LHCN-M2 (cell line): ENCODE measurements at regions not wholly inside any gene's neighbourhood (a gene's known extent, or its start where the extent isn't known, plus 50 kb on each side); places are given as distances from the start of the nearest gene placed in this dataset.
A peak's percentile ranks its signal among the peaks of the same experiment; 100 is the strongest.

Experiments
- DNase-seq: peaks from one replicate; pipeline ENCODE4 v3.0.0-alpha.2; 2012; ENCODE audit warnings: low read depth

GRCh38 chr15:98187549-98187948 lies 227.0 kb downstream of the ARRDC4 start:
- no peak for DNase-seq

GRCh38 chr15:98190914-98191313 lies 230.4 kb downstream of the ARRDC4 start:
- DNase-seq, result no peak

DNA sequence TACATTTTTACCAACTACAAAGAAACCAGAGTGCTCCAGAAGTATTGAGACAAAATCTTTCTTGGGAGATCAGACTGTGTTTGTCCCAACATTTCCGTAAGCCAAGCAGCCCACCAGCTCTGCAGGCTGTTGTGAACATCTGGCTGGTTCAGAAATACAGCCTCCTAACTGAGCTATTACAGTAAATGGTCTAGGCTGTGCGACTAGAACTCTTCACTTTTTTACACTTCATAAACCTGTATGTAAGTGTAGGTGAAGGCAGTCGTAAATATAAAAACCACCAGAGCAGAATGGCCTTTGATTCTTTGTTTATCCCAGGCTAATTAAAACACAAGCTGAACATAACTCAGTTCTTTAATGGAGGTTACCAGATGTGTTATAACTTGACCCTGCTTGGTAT lies 235.3 kb downstream of the ARRDC4 start:
- no peak for DNase-seq

GRCh38 chr15:98196371-98196770 lies 235.9 kb downstream of the ARRDC4 start:
- DNase-seq, result no peak

- no peak for DNase-seq
Measured at GRCh38 chr15:98202256-98202655, 241.8 kb downstream of the ARRDC4 start.

GRCh38 chr15:98203872-98204660 lies 243.6 kb downstream of the ARRDC4 start:
- no peak for DNase-seq

DNA sequence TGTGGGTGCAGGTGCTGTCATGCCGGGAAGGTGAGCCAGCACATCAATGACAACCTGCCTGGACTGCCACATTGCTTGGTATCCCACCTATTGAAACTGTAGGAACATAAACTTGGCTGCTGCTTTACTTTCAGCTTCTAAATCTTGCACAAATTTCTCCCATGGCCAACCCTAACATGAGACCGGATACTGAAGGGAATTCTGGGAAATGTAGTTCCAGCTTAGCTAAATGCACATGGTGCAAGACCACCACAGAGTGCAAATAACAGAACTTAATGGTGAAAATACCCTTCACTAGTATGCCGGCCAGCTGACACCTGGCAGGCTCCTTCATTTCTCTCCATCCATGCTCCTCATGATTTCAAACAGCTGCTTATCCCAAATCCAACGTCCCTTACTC lies 247.4 kb downstream of the ARRDC4 start:
- DNase-seq, result no peak

DNA sequence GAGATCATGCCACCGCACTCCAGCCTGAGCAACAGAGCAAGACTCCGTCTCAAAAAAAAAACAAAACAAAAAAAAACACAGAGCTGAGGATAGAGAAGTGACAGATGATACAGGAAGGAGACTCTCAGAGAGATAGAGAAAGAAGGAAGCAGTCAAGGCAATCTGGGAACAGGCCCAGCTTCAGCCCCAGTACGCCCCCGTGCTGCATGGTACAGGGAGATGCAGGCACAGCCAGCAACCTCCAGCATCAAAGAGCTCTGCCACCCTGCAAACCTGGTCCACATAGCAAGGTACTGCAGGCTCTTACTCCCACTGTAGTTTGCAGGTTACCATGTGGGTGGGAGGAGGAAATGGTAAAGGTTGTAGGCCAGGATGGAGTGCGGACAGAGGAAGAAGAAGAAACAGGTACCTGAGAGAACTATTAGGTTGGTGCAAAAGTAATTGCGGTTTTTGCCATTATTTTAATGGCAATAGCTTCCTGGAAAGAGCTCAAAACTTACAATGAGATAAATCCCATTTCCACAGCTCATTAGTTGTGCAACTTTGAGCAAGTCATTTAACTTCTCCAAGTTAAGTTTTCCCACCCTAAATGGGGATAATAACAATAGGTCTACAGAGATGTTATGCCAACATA lies 253.0 kb downstream of the ARRDC4 start:
- no peak for DNase-seq

DNA sequence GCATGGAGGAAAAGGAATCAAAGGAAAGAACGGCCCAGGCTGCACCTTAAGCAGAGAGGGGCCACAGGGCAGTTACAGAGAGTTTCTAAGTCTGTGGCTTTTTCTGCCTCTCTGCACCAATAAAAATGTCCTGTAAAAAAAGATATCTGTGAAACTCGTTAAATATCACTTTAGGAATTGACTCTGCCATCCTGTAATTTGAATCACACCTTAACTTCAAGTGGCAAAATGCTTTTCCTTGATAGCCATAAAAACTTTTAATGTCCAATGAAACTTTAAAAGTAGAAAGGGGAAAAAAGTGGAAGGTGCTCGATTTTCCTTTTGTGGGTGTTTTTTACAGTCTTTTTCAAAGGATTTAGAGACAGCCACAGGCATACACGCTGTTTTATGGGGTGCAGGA lies 255.7 kb downstream of the ARRDC4 start:
- DNase-seq, result no peak

- DNase-seq, result no peak
Measured at GRCh38 chr15:98217356-98217755, 256.9 kb downstream of the ARRDC4 start.

GRCh38 chr15:98221144-98221543 lies 260.6 kb downstream of the ARRDC4 start:
- no peak for DNase-seq

DNA sequence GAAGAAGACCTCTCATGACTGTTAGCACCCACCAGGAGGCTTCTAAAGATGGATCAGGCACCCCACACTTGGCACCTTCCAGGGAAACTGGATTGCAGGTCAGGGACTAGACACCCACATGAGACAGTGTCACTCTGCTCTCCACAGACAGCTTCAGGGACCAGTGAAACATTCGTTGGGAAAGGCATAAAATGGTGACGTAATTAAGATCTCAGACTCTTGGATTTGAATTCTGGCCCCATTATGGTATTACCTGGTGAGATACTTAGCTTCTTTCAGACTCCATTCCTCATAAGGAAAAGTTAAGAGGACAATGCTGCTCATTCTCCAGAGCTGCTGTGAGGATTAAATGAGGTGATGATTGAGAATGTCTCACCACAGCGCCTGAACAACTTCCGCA lies 261.1 kb downstream of the ARRDC4 start:
- no peak for DNase-seq

- no peak for DNase-seq
Measured at GRCh38 chr15:98226149-98226548, 265.6 kb downstream of the ARRDC4 start.

DNA sequence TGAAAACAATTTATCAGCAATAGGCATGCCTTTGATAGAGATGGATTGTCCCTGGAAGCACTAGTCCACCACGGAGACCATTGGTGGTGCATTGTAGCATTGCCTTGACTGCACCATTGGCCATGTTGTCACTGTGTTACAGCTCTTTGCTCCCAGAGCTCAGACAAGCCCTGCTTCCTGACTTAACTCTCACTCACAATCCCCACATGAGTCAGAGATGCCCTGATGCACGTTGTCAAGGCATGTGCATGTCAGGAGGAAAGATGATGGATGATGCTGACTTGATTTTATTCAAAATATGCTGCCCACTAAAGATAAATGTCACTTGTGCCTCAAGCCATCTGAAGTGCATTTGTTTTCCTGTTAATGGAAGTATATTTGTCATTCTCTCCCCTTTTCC lies 266.1 kb downstream of the ARRDC4 start:
- no peak for DNase-seq

DNA sequence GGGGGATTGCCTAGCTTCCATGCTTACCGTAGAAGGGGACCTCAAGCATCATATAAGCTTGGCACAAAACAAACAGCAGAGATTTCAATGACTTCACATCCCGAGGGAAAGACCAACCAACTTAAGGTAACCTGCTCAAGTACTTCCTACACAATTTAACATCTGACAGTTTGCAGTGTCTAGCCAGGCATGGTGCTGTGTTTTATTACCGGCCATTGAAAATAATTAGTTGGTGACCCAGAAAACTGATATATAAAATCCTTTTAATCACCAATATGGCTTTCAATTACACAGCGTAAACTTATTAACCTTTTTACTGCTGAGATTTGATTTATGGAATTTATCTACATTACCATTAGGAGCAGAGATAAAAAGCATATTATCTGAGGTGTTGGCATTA lies 268.3 kb downstream of the ARRDC4 start:
- DNase-seq, result no peak

GRCh38 chr15:98230975-98231374 lies 270.5 kb downstream of the ARRDC4 start:
- no peak for DNase-seq

GRCh38 chr15:98231696-98232440 lies 271.4 kb downstream of the ARRDC4 start:
- peak; percentile 73 for DNase-seq

- DNase-seq, result no peak
Measured at GRCh38 chr15:98232761-98233160, 272.3 kb downstream of the ARRDC4 start.

GRCh38 chr15:98233873-98234272 lies 273.4 kb downstream of the ARRDC4 start:
- peak; percentile 19 for DNase-seq

GRCh38 chr15:98240303-98240702 lies 279.8 kb downstream of the ARRDC4 start:
- no peak for DNase-seq

DNA sequence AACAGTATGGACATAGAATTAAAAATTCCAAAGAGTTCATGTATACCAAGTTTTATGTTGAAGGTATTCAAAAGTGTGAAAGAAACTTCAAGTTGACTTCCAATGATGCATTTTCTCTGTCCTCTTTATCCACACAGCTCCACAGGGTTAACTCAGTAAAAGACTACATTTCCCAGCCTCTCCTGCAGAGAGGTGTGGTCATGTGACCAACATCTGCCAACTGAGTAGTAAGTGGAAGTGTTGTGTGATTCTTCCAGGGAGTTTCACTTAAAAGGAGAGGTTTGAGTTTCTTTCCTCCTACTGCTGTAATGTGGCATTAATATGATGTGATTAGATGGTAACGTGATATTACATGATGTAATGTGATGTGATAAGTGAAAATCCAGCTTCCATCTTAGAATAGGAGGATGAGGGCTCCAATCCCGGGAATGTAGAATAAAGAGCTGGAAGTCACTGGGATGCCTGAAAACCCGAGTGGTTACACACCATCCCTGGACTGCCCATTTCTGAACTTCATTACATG lies 280.6 kb downstream of the ARRDC4 start:
- peak; percentile 29 for DNase-seq

DNA sequence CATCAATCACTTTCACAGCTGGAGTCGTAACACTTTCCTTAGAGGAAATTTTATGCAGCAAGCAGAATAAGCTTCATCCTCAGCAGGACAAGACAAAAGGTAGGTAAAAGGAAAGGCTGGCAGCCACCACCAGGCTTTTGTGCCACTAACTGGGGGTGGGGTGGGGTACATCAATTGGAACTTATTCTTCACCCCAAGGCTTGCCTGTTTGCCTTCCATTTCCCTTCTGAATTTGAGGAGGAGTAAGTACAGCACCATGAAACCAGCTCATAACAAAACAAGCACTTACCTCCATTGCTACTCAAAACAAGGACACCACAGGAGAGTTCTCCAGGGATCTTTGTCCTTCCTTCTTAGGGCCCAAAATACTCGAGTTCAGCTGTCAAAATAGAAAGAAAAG lies 296.8 kb downstream of the ARRDC4 start:
- no peak for DNase-seq
